Motor neuron (in vitro differentiated cells): ENCODE measurements at regions not wholly inside any gene's neighbourhood (a gene's known extent, or its start where the extent isn't known, plus 50 kb on each side); places are given as distances from the start of the nearest gene placed in this dataset.

Experiments used
- ATAC-seq, 8 experiments: fragments of 200-7000 bp; cut with Tn5 transposase; replicated peaks in 6 of 8; 2 replicates each; pipeline ENCODE4 v1.8.0; 2021; ENCODE audit warnings: mild to moderate bottlenecking in 8 of 8, moderate library complexity in 8 of 8
- H3K27ac ChIP-seq, 2 donors: fragments of 250-450 bp; sonication (Bioruptor Pico); 2 replicates each; pipeline ENCODE4 v1.9.0; 2021; ENCODE audit warnings: antibody characterized with exemption in 2 of 2, mild to moderate bottlenecking in 2 of 2, moderate library complexity in 1 of 2
- H3K4me1 ChIP-seq, 2 donors: fragments of 250-450 bp; sonication (Bioruptor Pico); replicated peaks in 1 of 2; 2 replicates each; pipeline ENCODE4 v1.6.1; 2021; ENCODE audit warnings: antibody characterized with exemption in 2 of 2, mild to moderate bottlenecking in 2 of 2, moderate library complexity in 1 of 2
- H3K4me3 ChIP-seq, 5 donors: fragments of 250-450 bp; sonication (Bioruptor Pico); 2 replicates each; pipeline ENCODE4 v1.9.0; 2021; ENCODE audit warnings: antibody characterized with exemption in 5 of 5, mild to moderate bottlenecking in 5 of 5, moderate library complexity in 4 of 5
- WGBS, 10 experiments: fragments of 450-650 bp; shearing (Covaris generic); methylation state at CpG; one replicate each; pipeline ENCODE4 v1.0.0; 2022; 5-methylcytosine and 5-hydroxymethylcytosine counted together
- in situ Hi-C, 9 experiments: fragments of 400-800 bp; cut with MboI; loops; one replicate each; pipeline ENCODE4 v1.15.0; 2021; ENCODE audit warnings: low sequenced_read_pairs in 9 of 9, low pct_unique_long_range_greater_than_20kb in 2 of 9; ENCODE audit not compliant: unreplicated experiment in 9 of 9

DNA sequence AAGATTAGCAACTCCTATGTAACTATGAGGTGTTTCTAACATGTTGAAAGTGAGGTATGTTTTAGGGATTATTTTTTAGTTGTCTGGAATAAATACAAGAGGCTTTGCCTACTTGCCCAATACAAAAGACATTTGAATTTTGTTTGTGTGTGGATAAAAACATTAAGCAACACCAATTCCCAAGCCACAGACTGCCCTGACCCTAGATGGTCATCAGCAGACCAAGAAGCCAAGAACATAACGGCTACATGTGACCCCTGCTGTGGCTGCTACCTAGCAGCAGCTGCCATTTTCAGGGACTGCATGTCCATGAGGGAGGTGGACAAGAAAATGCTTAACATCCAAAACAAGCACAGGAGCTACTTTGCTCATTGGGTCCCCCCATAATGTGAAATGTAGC, 70.5 kb upstream of the QRFPR start:
- no peak for ATAC-seq
- Histone ChIP-seq H3K4me1 (no peaks in the 10 kb centered on the region), H3K4me3 (no peak overlapping the region), H3K27ac (no peak overlapping the region)
- WGBS, 10 experiments = 0 to 100% (median 80%) methylated on average over 1 of the region's 1 CpG; no CpG with 5 or more reads in 5 of the 10 experiments
- in situ Hi-C loops = loop anchor here in 1 of 9 experiments (25.0 kb wide), 1 partner anchor 286 kb away; no protein-coding TSS in a partner anchor

DNA sequence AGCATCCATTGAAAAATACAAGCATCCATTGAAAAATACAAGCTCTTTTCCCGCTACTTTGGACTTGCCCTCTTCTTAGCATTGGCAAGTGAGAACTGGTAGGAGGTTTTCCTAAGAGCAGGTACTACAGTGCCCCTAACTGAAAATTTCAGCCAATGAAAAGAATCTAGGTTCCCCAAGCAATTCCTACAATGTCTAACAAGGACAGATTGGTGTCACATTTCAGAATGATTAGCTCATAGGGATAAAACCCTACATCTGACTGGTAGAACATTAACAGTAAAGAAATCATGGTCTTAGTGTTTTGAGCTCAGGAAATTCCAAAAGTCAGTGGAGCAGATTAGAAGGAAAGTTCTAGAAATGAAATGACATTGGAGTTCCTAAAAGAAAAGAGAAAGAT, 68.6 kb upstream of the QRFPR start:
- in situ Hi-C loops = no loop called here
- 0 to 100% (median 100%) methylated on average over 1 of the region's 1 CpG; no CpG with 5 or more reads in 7 of the 10 experiments for WGBS, 10 experiments

DNA sequence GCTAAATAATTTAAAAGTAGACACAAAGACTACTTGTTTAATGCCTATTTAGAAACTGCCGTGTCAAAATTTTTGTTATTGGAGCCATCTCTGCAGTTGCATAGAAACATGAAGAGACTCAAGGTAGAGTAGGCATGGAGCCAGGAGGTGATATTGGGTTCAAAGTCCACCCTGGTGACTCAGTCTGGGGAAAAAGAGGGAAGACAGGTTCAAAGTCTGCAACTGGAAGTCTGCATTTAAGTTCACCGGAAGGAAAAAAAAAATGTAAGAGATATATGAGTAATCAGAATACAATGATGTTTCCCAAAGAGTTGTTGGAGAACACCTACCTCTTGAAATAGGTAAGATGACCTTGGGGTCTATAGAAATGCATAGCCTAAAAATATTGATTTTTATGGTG, 67.4 kb upstream of the QRFPR start:
- Histone ChIP-seq H3K4me1 (no peaks in the 10 kb centered on the region), H3K27ac (no peak overlapping the region), H3K4me3 (no peak overlapping the region)
- 0 to 100% (median 87%) methylated on average over 1 to 2 of the region's 2 CpGs for WGBS, 10 experiments
- in situ Hi-C loops = no loop called here
- no peak for ATAC-seq

More for the DNA sequence above, 68.6 kb upstream of the QRFPR start:
- Histone ChIP-seq H3K27ac (no peak overlapping the region), H3K4me1 (no peaks in the 10 kb centered on the region), H3K4me3 (no peak overlapping the region)
- ATAC-seq = no peak

DNA sequence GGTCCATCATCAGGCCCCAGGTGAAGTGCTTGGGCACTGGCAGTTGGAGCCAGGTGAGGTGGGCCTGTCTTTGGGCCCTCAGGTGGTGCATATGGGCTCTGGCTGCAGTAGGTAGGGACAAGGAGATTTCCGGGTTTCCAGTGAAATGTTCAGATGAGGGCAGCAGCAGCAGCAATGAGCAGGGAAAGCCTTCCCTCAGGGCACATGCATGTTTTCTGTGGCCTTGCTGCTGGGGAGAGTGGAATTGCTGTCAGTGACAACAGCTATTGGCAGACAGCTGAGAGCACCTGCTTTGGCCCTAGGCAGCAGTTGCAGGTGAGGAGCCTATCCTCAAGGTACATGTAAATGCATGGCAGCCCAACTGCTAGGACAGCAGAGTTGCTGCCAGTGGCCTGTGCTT, 58.9 kb upstream of the QRFPR start:
- no peak for ATAC-seq
- 40 to 91% methylated on average over 1 of the region's 1 CpG; no CpG with 5 or more reads in 8 of the 10 experiments for WGBS, 10 experiments
- no peaks in the 10 kb centered on the region for H3K4me1 ChIP-seq
- no peak overlapping the region for H3K4me3 ChIP-seq
- in situ Hi-C loops = no loop called here
- no peak overlapping the region for H3K27ac ChIP-seq
